Testis (tissue), 2 donors: ENCODE measurements at regions not wholly inside any gene's neighbourhood (a gene's known extent, or its start where the extent isn't known, plus 50 kb on each side); places are given as distances from the start of the nearest gene placed in this dataset.

Experiments used
- DNase-seq: peaks from one replicate; pipeline ENCODE4 v3.0.0-alpha.2; 2019
- H3K27ac ChIP-seq, 2 donors: fragments of 200-600 bp; sonication (generic); one replicate each; pipeline ENCODE4 v1.5.1; 2019
- H3K27me3 ChIP-seq: fragments of 200-600 bp; sonication (generic); one replicate; pipeline ENCODE4 v1.5.1; 2019
- H3K36me3 ChIP-seq: fragments of 200-600 bp; sonication (generic); one replicate; pipeline ENCODE4 v1.5.1; 2017; ENCODE audit warnings: low read depth; ENCODE audit errors: missing control alignments
- H3K4me1 ChIP-seq: fragments of 200-600 bp; sonication (generic); one replicate; pipeline ENCODE4 v1.5.1; 2019
- H3K4me3 ChIP-seq, 2 donors: fragments of 200-600 bp; sonication (generic); one replicate each; pipeline ENCODE4 v1.5.1; 2017 to 2019
- H3K9me3 ChIP-seq: fragments of 200-600 bp; sonication (generic); one replicate; pipeline ENCODE4 v1.5.1; 2017
- POLR2A ChIP-seq: fragments of 450-650 bp; IDR thresholded peaks from one replicate; pipeline ENCODE4 v1.6.1; 2017; ENCODE audit warnings: antibody characterized with exemption, mild to moderate bottlenecking, moderate library complexity
- WGBS, 2 donors: methylation state at CpG; one replicate each; pipeline ENCODE4 v1.1.5; 2018; 5-methylcytosine and 5-hydroxymethylcytosine counted together
- intact Hi-C: fragments of 100-400 bp; cut with DNase I; formaldehyde crosslinking; loops from one replicate; pipeline ENCODE4 v1.15.1; 2023; ENCODE audit warnings: low total_unique reads
- TF ChIP-seq, protein P1 (sequence below), 3 experiments: fragments of 450-650 bp in 2 of 3; fragments of 200-600 bp in 1 of 3; sonication (generic) in 1 of 3; IDR thresholded peaks; one replicate each; pipeline ENCODE4 v1.5.1; 2016 to 2019; ENCODE audit warnings: antibody characterized with exemption in 3 of 3, mild to moderate bottlenecking in 2 of 3, moderate library complexity in 1 of 3

DNA sequence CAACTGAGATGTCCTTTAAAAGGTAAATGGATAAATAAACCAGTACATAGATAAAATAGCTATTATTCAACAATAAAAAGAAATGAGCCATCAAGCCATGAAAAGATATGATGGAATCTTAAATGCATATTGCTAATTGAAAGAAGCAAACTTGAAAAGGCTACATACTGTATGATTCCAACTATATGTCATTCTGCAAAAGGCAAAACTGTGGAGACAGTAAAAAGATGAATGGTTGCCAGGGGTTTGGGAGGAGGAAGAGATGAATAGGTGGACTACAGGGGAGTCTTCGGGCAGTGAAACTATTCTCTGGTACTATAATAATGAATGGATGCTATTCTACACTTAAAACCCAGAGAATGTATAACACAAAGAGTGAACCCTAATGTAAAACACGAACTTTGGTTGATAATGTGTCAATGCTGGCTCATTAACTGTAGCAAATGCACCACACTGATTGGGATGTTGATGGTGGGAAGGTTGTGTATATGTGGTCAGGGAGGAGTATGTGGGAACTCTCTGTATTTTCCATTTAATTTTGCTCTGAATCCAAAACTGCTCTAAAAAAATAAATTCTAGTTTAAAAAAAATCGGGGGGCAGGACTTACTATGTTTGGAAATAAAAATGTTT lies 73.7 kb upstream of the MYCN start:
- no peak overlapping the region for H3K27ac ChIP-seq
- no peaks in the 10 kb centered on the region for H3K27me3 ChIP-seq
- H3K9me3 ChIP-seq: no peaks in the 10 kb centered on the region
- WGBS, 2 donors: 82 to 86% methylated on average over 3 of the region's 3 CpGs
- intact Hi-C loops: no loop called here
- no peaks in the 10 kb centered on the region for H3K36me3 ChIP-seq
- no peak overlapping the region for H3K4me3 ChIP-seq
- no peaks in the 10 kb centered on the region for H3K4me1 ChIP-seq
- no peak for DNase-seq
- TF ChIP-seq, protein P1, sequence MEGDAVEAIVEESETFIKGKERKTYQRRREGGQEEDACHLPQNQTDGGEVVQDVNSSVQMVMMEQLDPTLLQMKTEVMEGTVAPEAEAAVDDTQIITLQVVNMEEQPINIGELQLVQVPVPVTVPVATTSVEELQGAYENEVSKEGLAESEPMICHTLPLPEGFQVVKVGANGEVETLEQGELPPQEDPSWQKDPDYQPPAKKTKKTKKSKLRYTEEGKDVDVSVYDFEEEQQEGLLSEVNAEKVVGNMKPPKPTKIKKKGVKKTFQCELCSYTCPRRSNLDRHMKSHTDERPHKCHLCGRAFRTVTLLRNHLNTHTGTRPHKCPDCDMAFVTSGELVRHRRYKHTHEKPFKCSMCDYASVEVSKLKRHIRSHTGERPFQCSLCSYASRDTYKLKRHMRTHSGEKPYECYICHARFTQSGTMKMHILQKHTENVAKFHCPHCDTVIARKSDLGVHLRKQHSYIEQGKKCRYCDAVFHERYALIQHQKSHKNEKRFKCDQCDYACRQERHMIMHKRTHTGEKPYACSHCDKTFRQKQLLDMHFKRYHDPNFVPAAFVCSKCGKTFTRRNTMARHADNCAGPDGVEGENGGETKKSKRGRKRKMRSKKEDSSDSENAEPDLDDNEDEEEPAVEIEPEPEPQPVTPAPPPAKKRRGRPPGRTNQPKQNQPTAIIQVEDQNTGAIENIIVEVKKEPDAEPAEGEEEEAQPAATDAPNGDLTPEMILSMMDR (IDR thresholded peaks at IDR 0.05): no peak
- no peak for TF ChIP-seq POLR2A

DNA sequence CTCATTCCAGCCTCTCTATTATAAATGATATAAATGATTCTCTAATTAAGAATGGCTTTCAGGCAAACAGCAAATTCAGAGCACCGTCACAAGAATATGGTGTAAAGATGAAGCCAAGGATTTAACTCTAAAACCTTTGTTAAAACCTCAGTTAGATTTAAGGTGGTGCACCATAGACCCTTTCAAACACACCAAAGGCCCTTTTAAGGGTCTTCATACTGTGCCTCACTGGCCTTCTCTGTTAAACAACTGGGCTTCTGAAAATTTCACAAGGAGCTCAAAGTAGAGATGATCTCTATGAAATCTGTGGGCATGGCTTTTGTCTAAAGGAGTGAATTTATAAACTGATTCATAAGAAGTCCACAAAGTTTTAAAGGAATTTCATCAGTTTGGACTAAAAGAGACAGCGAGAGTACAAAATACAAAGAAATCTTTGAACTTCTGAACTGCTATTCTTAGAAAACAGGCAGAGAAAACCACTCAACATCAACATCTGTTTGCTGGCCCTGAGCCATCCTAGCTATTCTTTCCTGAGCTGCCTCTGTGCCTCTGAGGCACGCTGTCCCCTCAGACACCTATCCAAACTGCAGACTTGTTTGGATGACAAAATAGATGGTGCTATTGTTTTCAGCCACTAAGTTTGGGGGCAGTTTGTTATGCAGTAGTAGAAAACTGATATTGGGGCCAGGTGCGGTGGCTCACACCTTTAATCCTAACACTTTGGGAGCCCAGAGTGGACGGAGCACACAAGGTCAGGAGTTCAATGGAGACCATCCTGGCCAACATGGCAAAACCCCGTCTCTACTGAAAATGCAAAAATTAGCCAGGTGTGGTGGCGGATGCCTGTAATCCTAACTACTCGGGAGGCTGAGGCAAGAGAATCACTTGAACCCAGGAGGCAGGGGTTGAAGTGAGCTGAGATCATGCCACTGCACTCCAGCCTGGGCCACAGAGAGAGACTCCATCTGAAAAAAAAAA lies 72.9 kb upstream of the MYCN start:
- no peak overlapping the region for H3K27ac ChIP-seq
- no peaks in the 10 kb centered on the region for H3K36me3 ChIP-seq
- no peaks in the 10 kb centered on the region for H3K9me3 ChIP-seq
- no peak overlapping the region for H3K4me3 ChIP-seq
- H3K4me1 ChIP-seq: no peaks in the 10 kb centered on the region
- intact Hi-C loops: no loop called here
- no peak for TF ChIP-seq POLR2A
- TF ChIP-seq, protein P1 (IDR thresholded peaks at IDR 0.05): no peak
- DNase-seq: no peak
- WGBS, 2 donors: 94 to 96% methylated on average over 8 of the region's 8 CpGs
- no peaks in the 10 kb centered on the region for H3K27me3 ChIP-seq

DNA sequence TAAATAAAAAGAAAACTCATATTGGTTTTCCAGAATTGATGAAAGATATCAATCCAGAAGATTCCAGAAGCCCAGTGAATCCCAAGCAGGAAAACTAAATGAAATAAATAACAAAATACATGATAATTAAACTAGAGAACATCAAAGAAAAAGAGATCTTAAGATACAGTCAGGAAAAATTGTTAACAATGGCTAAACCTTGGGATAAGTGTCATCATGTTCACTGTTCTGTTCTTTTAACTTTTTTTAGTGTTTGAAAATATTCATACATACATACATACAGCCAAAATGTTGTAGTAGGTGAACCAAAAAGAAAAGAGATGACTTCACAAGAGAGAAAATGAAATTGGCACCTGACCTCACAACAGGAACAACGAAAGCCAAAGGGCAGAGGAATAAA lies 72.2 kb upstream of the MYCN start:
- Histone ChIP-seq H3K36me3 (no peaks in the 10 kb centered on the region), H3K27ac (no peak overlapping the region), H3K27me3 (no peaks in the 10 kb centered on the region), H3K4me3 (no peak overlapping the region), H3K9me3 (no peaks in the 10 kb centered on the region), H3K4me1 (no peaks in the 10 kb centered on the region)
- 81 to 91% methylated on average over 1 of the region's 1 CpG for WGBS, 2 donors
- TF ChIP-seq POLR2A: no peak
- TF ChIP-seq, protein P1 (IDR thresholded peaks at IDR 0.05): no peak
- DNase-seq: no peak
- intact Hi-C loops: no loop called here

- intact Hi-C loops: no loop called here
Observed at GRCh38 chr2:15868704-15869103, 71.6 kb upstream of the MYCN start.

More at GRCh38 chr2:15868704-15869103, 71.6 kb upstream of the MYCN start:
- Histone ChIP-seq H3K27me3 (no peaks in the 10 kb centered on the region), H3K4me1 (no peaks in the 10 kb centered on the region), H3K27ac (no peak overlapping the region), H3K36me3 (no peaks in the 10 kb centered on the region), H3K4me3 (no peak overlapping the region), H3K9me3 (no peaks in the 10 kb centered on the region)
- 94 to 98% methylated on average over 2 of the region's 2 CpGs for WGBS, 2 donors
- TF ChIP-seq, protein P1 (IDR thresholded peaks at IDR 0.05): no peak
- TF ChIP-seq POLR2A: no peak
- no peak for DNase-seq
